NCI-H526 (cell line): ENCODE measurements at regions not wholly inside any gene's neighbourhood (a gene's known extent, or its start where the extent isn't known, plus 50 kb on each side); places are given as distances from the start of the nearest gene placed in this dataset.
"Not testable (repeated sequence)": the region's sequence is repeated elsewhere in the genome, so short reads cannot be mapped to it uniquely, and the experiment has no call there.

ENCODE experiments used
- DNase-seq, 2 experiments: peaks; one replicate each; lab custom pipeline; 2025; lab: John Stamatoyannopoulos, UW

DNA sequence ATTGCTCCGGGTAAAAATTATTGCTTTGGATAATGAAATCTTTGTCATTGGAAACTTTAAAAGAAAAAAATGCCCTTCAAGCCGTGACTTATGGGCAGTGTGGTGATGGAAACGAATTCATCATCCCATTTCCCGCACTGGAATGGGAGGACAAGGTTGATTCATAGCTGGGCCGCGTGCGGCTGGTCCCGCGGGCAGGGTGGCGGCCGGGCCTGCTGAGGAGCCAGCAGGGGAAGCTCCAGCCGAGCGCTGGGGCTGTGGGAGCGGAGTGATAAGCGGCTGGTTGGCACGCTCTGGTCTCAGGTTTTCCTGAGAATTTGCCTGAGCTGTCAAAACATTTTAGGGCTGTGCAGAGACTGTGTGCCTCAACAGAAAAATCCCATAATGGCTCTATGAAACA is 351.7 kb downstream of the CDC5L start:
- no peak for DNase-seq

DNA sequence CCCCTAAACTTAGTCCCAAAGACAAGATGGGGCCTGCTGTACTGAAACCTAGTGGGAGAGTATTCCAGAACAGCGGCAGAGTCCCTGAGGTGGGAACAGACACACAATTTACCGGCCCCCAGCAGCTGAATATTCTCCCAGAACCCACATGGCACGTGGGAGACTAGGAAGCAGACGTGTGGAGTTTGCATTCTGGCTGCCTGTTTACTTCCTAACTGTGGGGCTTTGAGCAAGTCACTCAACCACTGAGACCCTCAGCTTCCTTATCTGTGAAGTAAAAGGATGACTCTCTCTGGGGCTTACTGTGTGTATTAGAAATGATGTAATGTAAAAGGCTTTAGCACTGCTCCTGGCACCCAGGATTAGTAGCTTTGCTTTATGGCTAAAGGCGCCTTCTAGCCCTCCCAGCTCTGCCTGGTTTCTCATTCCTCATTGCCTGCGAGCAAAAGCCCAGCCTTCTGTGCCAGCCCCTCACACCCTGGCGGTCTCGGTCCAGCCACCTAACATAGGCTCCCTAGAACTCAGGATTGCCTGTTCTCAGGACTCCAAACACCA is 353.1 kb downstream of the CDC5L start:
- no peak for DNase-seq

DNA sequence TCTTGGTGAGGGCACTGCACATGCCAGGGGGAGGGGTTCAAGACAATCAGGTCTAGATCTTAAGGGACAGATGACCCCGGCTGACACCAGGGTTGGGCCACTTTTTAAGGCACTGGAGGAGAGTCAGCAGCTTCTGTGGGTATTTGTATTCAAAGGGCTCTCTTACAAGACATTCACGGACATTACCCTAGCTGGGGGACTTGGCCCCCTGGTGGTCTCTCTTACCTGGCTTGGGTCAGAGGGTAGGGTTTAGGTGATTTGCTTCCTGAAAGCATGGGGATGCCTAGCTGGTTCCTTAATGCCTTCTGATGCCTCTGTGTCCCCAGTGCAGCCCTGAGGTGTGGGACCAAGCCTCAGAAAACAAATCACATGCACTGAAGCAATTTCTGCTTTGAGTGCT is 354.7 kb downstream of the CDC5L start:
- no peak for DNase-seq

DNA sequence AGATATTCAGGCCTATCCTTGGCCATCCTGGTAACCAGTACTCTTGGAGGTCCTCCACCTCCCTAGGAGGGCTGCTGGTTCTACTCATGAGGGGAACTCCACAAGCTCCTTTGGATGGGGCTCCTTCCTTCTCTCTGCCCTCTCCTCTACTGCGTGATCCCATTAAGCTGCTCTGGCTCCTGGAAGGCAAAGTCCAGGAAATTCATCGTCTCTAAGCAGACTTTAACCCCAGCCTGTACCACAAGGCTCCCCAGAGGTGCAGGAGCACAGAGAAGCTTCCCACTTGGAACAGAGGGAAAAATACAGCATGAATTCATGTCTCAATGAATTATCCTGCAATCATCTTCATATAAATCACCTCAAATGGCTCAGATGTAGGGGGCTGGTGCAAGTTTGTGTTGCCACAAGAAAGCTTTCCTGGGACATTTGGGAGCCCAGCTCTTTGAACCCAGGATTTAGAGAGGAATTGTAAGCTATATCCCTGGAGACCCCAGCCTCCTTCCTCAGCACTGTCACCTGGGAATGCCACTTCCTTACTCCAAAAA is 355.4 kb downstream of the CDC5L start:
- DNase-seq: no peak

DNA sequence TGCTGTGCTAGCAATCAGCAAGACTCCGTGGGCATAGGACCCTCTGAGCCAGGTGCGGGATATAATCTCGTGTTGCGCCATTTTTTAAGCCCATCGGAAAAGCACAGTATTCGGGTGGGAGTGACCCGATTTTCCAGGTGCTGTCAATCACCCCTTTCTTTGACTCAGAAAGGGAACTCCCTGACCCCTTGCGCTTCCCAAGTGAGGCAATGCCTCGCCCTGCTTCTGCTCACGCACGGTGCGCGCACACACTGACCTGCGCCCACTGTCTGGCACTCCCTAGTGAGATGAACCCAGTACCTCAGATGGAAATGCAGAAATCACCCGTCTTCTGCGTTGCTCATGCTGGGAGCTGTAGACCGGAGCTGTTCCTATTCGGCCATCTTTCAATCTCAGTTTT is 372.6 kb downstream of the CDC5L start:
- not testable (repeated sequence) for DNase-seq

DNA sequence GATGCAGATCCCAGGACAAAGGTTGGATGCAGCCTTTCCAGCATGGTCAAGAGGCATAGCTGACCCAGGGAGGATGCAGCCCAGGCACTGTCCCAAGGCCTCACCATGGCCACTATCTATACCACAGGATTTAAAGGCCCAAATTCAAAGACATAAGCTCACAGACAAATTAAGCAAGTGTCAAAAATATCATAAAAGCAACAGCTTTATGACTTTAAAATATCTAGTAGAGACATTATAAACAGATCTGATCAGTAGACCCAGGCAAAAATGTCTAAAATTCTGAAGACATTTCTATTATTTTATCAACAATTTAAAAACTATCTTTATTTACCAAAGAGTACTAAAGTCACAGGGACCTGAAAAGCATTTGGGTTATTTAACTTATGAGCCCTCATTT is 373.5 kb downstream of the CDC5L start:
- DNase-seq: no peak

DNA sequence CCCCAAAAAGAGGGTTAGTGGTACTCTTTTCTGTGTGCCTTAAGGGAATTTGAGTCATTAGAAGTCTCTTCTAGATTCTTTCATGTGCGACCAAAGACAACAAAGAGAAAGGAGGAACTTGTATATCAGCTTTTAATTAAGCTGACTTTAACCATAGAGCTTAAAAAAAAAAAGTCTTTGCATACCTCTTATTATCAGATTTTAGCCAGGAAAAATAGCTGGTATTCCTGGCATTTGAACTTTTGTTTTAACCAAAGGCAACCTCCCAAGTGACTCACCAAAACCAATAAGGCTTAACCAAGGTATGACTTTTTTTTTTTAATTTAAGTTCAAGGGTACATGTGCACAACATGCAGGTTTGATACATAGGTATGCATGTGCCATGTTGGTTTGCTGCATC is 375.0 kb downstream of the CDC5L start:
- no peak for DNase-seq

DNA sequence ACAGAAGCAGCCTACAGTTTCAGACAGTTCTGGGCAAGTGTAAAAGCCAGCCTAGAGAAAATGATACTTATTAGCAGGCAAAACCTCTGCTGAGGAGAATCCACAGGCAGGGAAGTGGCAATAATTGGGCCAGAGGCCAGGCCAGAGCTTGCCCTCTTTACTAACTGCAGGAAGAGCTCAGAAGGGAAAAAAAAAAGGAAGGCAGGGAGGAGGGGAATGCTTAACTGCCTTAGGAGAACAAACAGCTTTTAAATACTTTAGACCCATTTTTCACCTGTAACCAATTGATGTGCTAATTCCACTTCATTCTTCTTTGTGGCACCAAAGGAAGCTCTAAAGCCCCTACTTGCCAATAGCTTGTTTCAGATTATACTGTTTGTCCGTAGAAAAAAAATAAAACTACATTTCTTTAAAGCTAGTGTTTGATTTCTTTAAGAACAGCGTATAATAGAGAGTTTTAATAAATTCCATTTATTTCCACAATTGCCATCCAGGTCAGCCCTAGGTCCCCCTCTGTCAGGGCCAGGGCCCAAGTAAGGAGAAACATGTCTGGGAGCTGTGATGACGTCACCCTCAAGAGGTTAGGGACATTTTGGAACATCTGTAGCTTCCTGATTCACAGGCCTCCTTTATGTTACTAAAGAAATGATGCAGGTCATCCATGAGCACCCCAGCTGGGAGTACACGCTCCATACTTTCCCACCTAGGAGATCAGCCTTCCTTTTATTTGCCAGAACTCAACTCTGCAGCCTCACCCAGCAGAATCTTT is 384.3 kb downstream of the CDC5L start:
- DNase-seq: no peak

DNA sequence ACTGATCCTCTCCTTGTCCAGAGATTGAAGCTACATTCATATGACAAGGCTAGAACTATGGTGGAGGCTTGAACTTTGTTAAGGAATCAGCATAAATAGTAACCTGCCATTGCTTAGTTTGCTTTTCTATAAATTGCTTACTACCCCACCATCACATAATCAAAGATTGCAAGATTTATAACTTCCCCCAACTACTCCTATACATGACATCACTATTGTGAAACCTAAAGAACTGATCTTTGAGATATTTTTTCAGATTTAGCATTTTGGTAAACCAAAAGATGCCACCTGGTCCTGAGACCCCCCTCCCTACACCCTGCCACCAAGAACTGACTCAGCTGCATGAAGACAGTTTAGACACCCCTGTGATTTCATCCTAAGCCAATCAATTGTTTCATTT is 385.3 kb downstream of the CDC5L start:
- DNase-seq: no peak

DNA sequence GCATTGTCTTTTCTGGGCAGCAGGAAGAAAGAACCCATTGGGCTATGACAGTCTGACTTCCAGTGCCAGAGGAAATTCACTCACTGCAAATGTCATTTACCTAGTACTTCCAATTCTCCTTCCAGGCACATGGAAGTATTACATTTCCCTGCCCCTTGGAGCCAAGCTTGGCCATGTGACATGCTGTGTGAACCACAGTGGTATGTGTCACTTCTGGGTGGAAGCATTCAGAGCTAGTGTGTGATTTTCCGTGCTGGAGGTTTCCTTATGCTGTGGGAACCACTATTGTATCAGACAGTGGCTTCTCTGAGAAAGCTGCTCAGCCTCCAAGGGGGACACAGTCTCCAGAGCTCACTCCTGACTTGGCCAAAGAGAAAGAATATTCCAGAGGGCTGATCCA is 387.6 kb downstream of the CDC5L start:
- no peak for DNase-seq

DNA sequence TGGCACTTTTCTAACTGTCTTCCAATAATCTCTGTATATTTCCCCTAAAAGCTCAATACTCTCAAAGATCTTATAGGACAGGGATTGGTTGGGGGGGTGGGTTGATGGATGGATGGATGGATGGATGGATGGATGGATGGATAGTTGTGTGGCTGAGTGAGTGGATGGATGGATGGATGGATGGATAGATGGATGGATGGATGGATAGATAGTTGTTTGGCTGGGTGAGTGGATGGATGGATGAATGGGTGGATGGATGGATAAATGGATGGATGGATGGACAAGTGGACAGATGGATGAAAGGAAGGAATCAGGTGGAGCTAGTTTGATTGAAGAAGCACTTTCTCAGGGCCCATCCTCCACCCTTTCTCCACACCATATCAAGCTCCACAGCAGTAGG is 388.8 kb downstream of the CDC5L start:
- DNase-seq: no peak

DNA sequence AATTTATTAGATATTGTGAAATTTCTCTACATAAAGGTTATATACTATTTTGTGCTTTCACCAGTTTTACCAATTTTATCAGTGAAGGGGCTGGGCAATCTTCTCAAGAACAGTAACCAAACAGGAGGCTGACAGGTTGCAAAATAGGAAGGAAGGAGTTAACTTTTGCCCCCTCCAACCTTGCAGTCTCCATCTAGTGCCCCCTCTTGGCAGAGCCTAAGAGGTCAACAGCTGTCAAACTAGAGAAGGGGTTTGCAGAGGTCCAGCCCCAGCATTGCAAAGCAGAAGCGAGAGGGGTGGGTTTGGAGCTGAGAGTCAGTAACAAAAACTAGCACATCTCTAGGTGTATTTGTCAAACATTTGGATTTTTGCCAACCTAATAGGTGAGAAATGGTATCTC is 391.0 kb downstream of the CDC5L start:
- DNase-seq: no peak
